Esophagus (tissue), 2 donors: ENCODE measurements at regions not wholly inside any gene's neighbourhood (a gene's known extent, or its start where the extent isn't known, plus 50 kb on each side); places are given as distances from the start of the nearest gene placed in this dataset.

Experiments used
- H3K27ac ChIP-seq, 2 donors: one replicate each; pipeline ENCODE4 v1.5.1; 2013; ENCODE audit warnings: low read depth in 2 of 2, mild to moderate bottlenecking in 2 of 2, inconsistent platforms in 1 of 2, low read length in 1 of 2, moderate library complexity in 1 of 2
- H3K27me3 ChIP-seq, 2 donors: one replicate each; pipeline ENCODE4 v1.6.1; 2013; ENCODE audit warnings: low read length in 2 of 2, control low read depth in 1 of 2, mild to moderate bottlenecking in 1 of 2; ENCODE audit not compliant: insufficient read depth in 2 of 2, control insufficient read depth in 1 of 2
- H3K36me3 ChIP-seq, 2 donors: one replicate each; pipeline ENCODE4 v1.6.1; 2013; ENCODE audit warnings: low read length in 1 of 2; ENCODE audit not compliant: control insufficient read depth in 2 of 2, insufficient read depth in 2 of 2
- H3K4me1 ChIP-seq, 2 donors: one replicate each; pipeline ENCODE4 v1.6.1; 2013; ENCODE audit warnings: low read length in 1 of 2; ENCODE audit not compliant: control insufficient read depth in 2 of 2, insufficient read depth in 2 of 2
- H3K4me3 ChIP-seq, 2 donors: one replicate each; pipeline ENCODE4 v1.5.1; 2013; ENCODE audit warnings: low read length in 2 of 2, mild to moderate bottlenecking in 2 of 2, low read depth in 1 of 2, moderate library complexity in 1 of 2
- H3K9me3 ChIP-seq, 2 donors: one replicate each; pipeline ENCODE4 v1.6.1; 2013; ENCODE audit warnings: mild to moderate bottlenecking in 2 of 2, low read depth in 1 of 2, low read length in 1 of 2, moderate library complexity in 1 of 2; ENCODE audit not compliant: control insufficient read depth in 2 of 2, insufficient read depth in 1 of 2
- WGBS, 2 donors: extraction: QIAGEN DNeasy Blood & Tissue Kit; methylation state at CpG; one replicate each; pipeline ENCODE4 v1.1.7; 2013; 5-methylcytosine and 5-hydroxymethylcytosine counted together
- donor health status: healthy with polysubstance abuse.
- donor health status: Bipolar disorder and iron deficiency.

DNA sequence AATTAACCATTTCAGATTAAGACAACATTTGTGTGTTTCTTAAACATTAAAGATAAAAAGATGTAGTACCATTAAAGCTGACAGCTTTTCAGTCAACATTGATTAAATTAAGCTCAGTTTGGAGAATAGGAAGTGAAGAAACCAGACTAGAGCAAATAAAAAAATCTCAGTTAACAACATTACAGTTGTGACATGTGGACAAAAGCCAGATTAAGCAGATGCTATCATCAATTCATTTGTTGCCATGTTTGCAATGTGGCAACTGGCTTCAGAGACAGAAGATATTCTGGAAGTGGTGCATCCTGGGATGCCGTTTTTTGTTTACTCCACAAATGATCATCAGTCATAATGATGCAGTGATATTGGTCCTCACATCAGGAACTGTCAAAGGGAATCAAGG, 70.3 kb upstream of the CNTLN start:
- H3K4me1 ChIP-seq: no peaks in the 10 kb centered on the region
- H3K36me3 ChIP-seq: no peaks in the 10 kb centered on the region
- H3K9me3 ChIP-seq: no peaks in the 10 kb centered on the region
- WGBS, 2 donors: 63 to 66% methylated on average over 1 of the region's 1 CpG
- H3K4me3 ChIP-seq: no peak overlapping the region
- H3K27ac ChIP-seq: no peak overlapping the region
- no peaks in the 10 kb centered on the region for H3K27me3 ChIP-seq

DNA sequence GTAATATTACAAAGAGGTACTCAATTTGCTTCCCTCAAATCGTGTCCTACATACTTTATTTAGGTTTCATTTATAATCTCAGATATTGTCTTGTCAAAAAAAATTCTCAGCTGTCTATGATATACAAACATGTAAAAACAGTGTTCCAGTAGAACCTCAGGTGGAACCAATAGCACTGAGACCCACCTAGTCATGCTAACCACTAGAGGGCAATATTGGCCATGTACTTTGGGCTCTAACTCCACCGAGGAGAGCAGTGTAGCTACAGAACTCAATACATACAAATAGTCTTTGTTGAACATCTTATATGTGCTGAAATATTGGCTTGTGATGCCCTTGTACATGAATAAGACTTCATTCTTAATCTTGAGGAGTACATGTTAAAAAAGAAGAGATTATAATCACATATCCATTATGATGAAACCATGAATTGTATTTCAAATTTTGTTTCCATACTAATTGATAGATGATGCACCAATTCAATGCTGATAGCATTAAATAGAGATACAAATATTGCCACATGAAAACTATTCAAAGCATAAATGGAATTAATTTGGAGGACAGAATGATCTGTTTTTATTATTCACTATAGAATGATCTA, 71.2 kb upstream of the CNTLN start:
- 8 to 15% methylated on average over 2 of the region's 2 CpGs for WGBS, 2 donors
- Histone ChIP-seq H3K36me3 (no peaks in the 10 kb centered on the region), H3K27ac (no peak overlapping the region), H3K4me1 (no peaks in the 10 kb centered on the region), H3K9me3 (no peaks in the 10 kb centered on the region), H3K27me3 (no peaks in the 10 kb centered on the region), H3K4me3 (no peak overlapping the region)

DNA sequence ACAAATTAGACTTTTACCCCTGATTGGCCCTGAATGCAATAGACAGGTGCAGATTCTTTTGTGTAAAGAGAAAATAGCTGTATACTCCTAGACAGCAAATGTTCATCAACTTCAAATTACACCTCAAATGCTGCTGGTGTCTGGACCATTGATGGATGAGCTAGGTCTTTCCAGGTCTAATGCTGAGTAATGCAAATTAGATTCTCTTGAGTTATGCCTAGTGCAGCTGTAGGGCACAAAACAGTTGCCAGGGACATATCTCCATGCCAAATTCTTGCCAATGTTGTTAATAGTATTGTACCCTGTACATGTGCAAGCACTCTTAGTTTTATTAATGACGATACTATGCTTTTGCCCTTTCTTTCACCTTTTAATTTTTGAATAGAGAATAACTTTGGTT, 72.3 kb upstream of the CNTLN start:
- Histone ChIP-seq H3K27me3 (no peaks in the 10 kb centered on the region), H3K4me3 (no peak overlapping the region), H3K36me3 (no peaks in the 10 kb centered on the region), H3K4me1 (no peaks in the 10 kb centered on the region), H3K9me3 (no peaks in the 10 kb centered on the region), H3K27ac (no peak overlapping the region)
- 28 to 31% methylated on average over 1 of the region's 1 CpG for WGBS, 2 donors

DNA sequence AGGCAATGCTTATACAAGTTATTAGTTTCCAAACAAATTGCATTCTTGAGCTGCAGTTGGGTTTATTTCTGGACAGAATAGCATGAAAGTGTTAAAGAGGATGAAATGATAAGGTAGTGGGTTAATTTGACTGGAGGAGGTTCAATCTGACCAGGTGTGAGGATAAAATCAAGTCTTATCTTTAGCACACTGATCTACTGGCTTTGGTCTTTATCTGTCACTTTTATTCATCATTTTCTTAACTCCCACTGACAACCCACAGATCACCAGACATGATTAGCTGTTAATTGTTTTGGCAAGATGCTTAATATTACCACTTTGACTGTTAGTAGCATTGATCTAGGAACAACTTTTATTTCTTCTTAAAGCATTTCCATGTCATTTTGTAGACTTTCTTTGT, 74.4 kb upstream of the CNTLN start:
- Histone ChIP-seq H3K27ac (no peak overlapping the region), H3K4me1 (no peaks in the 10 kb centered on the region), H3K27me3 (no peaks in the 10 kb centered on the region), H3K9me3 (no peaks in the 10 kb centered on the region), H3K36me3 (no peaks in the 10 kb centered on the region), H3K4me3 (no peak overlapping the region)

DNA sequence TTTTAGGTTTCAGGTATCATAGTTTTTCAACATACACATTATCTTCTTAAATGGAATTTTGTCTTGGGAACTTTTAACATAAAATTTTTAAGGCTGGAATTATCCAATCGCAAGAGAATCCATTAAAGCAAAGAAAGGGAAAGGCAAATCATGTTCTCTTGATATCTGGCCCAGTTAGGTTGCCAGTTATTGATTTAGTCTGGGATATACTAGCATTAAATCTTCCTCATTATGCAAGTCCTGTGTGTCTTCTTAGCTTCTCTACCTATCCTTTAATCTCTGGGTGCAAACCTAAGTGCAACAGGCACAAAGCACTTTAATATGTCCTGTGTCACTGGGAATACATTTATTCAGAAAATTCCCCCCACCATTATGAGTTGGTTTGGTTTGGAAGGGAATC, 75.4 kb upstream of the CNTLN start:
- H3K4me3 ChIP-seq: no peak overlapping the region
- H3K9me3 ChIP-seq: no peaks in the 10 kb centered on the region
- H3K4me1 ChIP-seq: no peaks in the 10 kb centered on the region
- H3K36me3 ChIP-seq: no peaks in the 10 kb centered on the region
- H3K27ac ChIP-seq: no peak overlapping the region
- no peaks in the 10 kb centered on the region for H3K27me3 ChIP-seq
- 88 to 93% methylated on average over 1 of the region's 1 CpG for WGBS, 2 donors

DNA sequence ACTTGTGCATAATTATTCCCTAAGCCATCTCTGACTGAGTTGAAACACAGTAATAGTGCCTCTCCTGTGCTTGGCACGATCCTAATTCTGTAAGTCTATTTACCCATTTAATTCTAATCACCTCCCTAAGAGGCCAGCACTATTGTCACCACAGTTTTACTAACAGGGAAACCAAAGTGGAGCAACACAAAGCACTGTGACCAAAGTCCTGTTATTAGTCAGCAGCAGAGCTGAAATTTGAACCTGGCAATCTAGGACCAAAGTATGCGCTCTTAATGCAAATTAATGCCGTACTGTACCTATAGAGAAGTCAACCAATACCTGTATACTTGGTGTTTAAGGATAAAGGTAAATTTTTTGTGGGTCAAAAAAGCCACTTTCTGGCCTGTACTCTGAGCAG, 77.1 kb upstream of the CNTLN start:
- 71 to 78% methylated on average over 3 of the region's 3 CpGs for WGBS, 2 donors
- no peak overlapping the region for H3K27ac ChIP-seq
- no peaks in the 10 kb centered on the region for H3K9me3 ChIP-seq
- no peak overlapping the region for H3K4me3 ChIP-seq
- no peaks in the 10 kb centered on the region for H3K4me1 ChIP-seq
- H3K36me3 ChIP-seq: no peaks in the 10 kb centered on the region
- H3K27me3 ChIP-seq: no peaks in the 10 kb centered on the region

DNA sequence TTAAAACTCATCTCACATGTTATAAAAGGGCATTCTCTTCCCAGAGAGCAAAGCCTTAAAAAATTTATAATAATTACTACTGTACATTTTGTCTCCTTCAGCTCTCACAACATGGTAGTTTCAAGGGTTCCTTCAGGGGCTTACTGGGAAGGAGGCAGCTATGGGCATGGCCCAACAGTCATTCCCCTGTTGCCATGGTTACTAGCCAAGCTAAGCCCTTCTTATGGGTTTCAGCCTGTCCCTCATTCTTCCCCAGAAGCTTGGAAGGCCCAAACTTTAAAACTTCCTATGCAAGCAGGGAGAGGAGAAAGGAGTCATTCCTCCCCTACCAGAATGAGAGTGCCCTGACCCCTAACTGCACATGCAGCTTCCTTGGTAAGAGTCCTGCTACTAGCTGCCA, 82.2 kb upstream of the CNTLN start:
- no peaks in the 10 kb centered on the region for H3K27me3 ChIP-seq
- no peak overlapping the region for H3K27ac ChIP-seq
- no peaks in the 10 kb centered on the region for H3K4me1 ChIP-seq
- H3K4me3 ChIP-seq: no peak overlapping the region
- no peaks in the 10 kb centered on the region for H3K36me3 ChIP-seq
- H3K9me3 ChIP-seq: no peaks in the 10 kb centered on the region

DNA sequence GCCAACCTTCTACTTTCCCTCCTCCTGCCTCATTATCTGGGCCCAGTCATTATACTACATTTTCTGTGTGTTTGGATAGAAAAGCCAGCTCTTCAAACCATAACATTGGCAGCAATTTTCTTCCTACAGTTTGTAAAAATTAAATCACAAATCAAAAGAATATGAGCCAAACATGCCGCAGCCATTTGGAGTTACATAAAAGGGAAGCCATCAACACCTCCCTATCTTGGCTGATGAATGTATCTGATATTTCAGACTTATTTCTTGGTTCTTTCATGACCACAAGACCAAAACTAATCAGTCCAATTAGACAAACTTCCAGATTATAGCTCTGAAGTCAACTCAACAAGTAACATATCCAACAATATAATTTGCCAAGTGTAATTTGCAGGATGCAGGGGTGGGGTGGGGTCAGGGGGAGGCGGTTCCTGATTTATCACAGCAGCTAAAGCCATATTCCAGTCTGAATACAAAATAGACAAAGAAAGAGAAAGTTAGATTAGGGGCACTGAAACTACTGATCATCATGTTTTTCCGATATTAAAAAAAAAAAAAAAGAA, 89.4 kb upstream of the CNTLN start:
- no peak overlapping the region for H3K4me3 ChIP-seq
- H3K36me3 ChIP-seq: no peaks in the 10 kb centered on the region
- H3K27ac ChIP-seq: no peak overlapping the region
- H3K27me3 ChIP-seq: no peaks in the 10 kb centered on the region
- WGBS, 2 donors: 57 to 66% methylated on average over 3 of the region's 3 CpGs
- H3K9me3 ChIP-seq: no peaks in the 10 kb centered on the region
- H3K4me1 ChIP-seq: no peaks in the 10 kb centered on the region

DNA sequence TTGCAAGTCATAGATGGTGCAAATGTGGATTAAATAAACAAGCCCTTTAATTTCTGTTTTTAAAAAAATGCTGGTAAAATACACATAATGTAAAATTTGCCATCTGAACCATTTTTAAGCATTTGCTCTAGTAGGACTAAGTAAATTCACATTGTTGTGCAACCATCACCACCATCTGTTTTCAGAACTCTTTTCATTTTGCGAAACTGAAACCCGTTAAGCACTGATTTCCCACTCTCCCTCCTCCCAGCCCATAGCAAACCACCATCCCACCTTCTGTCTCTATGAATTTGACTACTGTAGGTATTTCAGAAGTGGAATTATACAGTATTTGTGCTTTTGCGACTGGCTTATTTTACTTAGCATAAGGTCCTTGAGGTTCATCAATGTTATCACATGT, 103.3 kb upstream of the CNTLN start:
- no peaks in the 10 kb centered on the region for H3K36me3 ChIP-seq
- H3K27me3 ChIP-seq: no peaks in the 10 kb centered on the region
- no peaks in the 10 kb centered on the region for H3K4me1 ChIP-seq
- no peak overlapping the region for H3K4me3 ChIP-seq
- 93 to 94% methylated on average over 3 of the region's 3 CpGs for WGBS, 2 donors
- no peaks in the 10 kb centered on the region for H3K9me3 ChIP-seq
- H3K27ac ChIP-seq: no peak overlapping the region

DNA sequence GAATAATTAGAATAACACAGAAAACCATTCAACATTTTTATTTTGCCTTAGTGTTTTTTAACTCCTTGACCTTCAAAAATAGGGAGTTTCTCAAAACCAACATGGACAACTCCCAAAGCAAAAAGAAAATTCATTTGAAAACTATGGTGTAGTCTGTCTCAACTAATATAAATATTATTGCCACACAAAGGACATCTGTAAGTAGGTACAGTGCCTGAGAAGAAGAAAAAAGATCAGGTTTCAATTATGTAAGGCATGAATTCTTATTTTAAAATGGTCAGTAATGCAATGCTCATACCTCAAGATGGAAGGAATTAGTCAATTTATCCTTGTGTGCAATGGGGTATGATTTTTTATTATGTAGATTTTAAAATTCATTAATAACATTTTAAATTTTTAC, 109.6 kb upstream of the CNTLN start:
- H3K4me1 ChIP-seq: no peaks in the 10 kb centered on the region
- H3K4me3 ChIP-seq: no peak overlapping the region
- H3K27ac ChIP-seq: no peak overlapping the region
- no peaks in the 10 kb centered on the region for H3K27me3 ChIP-seq
- H3K9me3 ChIP-seq: peaks cover 0 to 2% of the 10 kb centered on the region in 2 donors
- no peaks in the 10 kb centered on the region for H3K36me3 ChIP-seq
